GM23338 (cell line): ENCODE measurements at regions not wholly inside any gene's neighbourhood (a gene's known extent, or its start where the extent isn't known, plus 50 kb on each side); places are given as distances from the start of the nearest gene placed in this dataset.

Source experiments
- ATAC-seq: fragments of 200-7000 bp; cut with Tn5 transposase; 3 replicates; pipeline ENCODE4 v1.9.1; 2020
- DNase-seq: peaks from one replicate; pipeline ENCODE4 v3.0.0-alpha.2; 2015; ENCODE audit warnings: low spot score
- H2AFZ ChIP-seq: fragments of 200-600 bp; sonication (generic); 2 replicates; pipeline ENCODE4 v1.8.0; 2016; ENCODE audit warnings: antibody characterized with exemption, mild to moderate bottlenecking, moderate library complexity
- H3F3A ChIP-seq: fragments of 200-600 bp; sonication (generic); replicated peaks from 2 replicates; pipeline ENCODE4 v1.8.0; 2017; ENCODE audit warnings: antibody characterized with exemption, mixed run types, low read depth
- H3K27ac ChIP-seq: fragments of 200-600 bp; sonication (generic); 2 replicates; pipeline ENCODE4 v1.6.1; 2016; ENCODE audit warnings: low read depth
- H3K27me3 ChIP-seq: fragments of 200-600 bp; sonication (generic); 2 replicates; pipeline ENCODE4 v1.8.0; 2016; ENCODE audit warnings: mild to moderate bottlenecking, mixed run types, moderate library complexity; ENCODE audit not compliant: insufficient read depth
- H3K36me3 ChIP-seq: fragments of 200-600 bp; sonication (generic); 2 replicates; pipeline ENCODE4 v1.8.0; 2016; ENCODE audit warnings: mild to moderate bottlenecking; ENCODE audit not compliant: insufficient read depth
- H3K4me1 ChIP-seq: fragments of 200-600 bp; sonication (generic); 2 replicates; pipeline ENCODE4 v1.8.0; 2016; ENCODE audit warnings: mild to moderate bottlenecking, moderate library complexity; ENCODE audit not compliant: insufficient read depth
- H3K4me2 ChIP-seq: fragments of 200-600 bp; sonication (generic); 2 replicates; pipeline ENCODE4 v1.7.1; 2017; ENCODE audit warnings: mixed run types
- H3K4me3 ChIP-seq: fragments of 200-600 bp; sonication (generic); 2 replicates; pipeline ENCODE4 v1.6.1; 2016; ENCODE audit warnings: mixed run types
- H3K79me2 ChIP-seq: fragments of 200-600 bp; sonication (generic); replicated peaks from 2 replicates; pipeline ENCODE4 v1.8.0; 2017; ENCODE audit warnings: mild to moderate bottlenecking; ENCODE audit not compliant: insufficient read depth
- H3K9me2 ChIP-seq: fragments of 200-600 bp; sonication (generic); 2 replicates; pipeline ENCODE4 v1.8.0; 2017; ENCODE audit not compliant: insufficient read depth
- H4K20me1 ChIP-seq: fragments of 200-600 bp; sonication (generic); replicated peaks from 2 replicates; pipeline ENCODE4 v1.8.0; 2017; ENCODE audit warnings: mild to moderate bottlenecking; ENCODE audit not compliant: insufficient read depth
- H3K27ac Mint-ChIP-seq: 2 replicates; pipeline ENCODE4 v1.8.0; 2020; ENCODE audit warnings: inconsistent platforms, mild to moderate bottlenecking, moderate library complexity, mixed read lengths
- H3K27me3 Mint-ChIP-seq: 3 replicates; pipeline ENCODE4 v1.8.0; 2022; ENCODE audit warnings: low read depth, mild to moderate bottlenecking, moderate library complexity, mixed read lengths, inconsistent platforms; ENCODE audit not compliant: insufficient read depth, poor library complexity
- H3K36me3 Mint-ChIP-seq: 3 replicates; pipeline ENCODE4 v1.8.0; 2021; ENCODE audit warnings: low read depth, mild to moderate bottlenecking, inconsistent platforms, moderate library complexity, mixed read lengths
- H3K4me1 Mint-ChIP-seq: 3 replicates; pipeline ENCODE4 v1.8.0; 2020; ENCODE audit warnings: mild to moderate bottlenecking, inconsistent platforms, mixed read lengths
- H3K4me3 Mint-ChIP-seq: 3 replicates; pipeline ENCODE4 v1.8.0; 2021; ENCODE audit warnings: moderate library complexity, mild to moderate bottlenecking, inconsistent platforms, mixed read lengths
- H3K9me3 Mint-ChIP-seq: 3 replicates; pipeline ENCODE4 v1.8.0; 2020; ENCODE audit warnings: moderate library complexity, mild to moderate bottlenecking, inconsistent platforms, mixed read lengths
- CREB1 ChIP-seq: fragments of 250-450 bp; sonication (Bioruptor Pico); IDR thresholded peaks from 2 replicates; pipeline ENCODE4 v1.5.0; 2020; ENCODE audit warnings: low read depth, mild to moderate bottlenecking, moderate library complexity
- EZH2 ChIP-seq: fragments of 200-600 bp; sonication (generic); IDR thresholded peaks from one replicate; pipeline ENCODE4 v1.8.0; 2017; ENCODE audit warnings: antibody characterized with exemption, mild to moderate bottlenecking, low read depth; ENCODE audit not compliant: unreplicated experiment
- EZH2phosphoT487 ChIP-seq: fragments of 200-600 bp; sonication (generic); IDR thresholded peaks from one replicate; pipeline ENCODE4 v1.8.1; 2018; ENCODE audit warnings: antibody characterized with exemption; ENCODE audit not compliant: unreplicated experiment
- JUNB ChIP-seq: IDR thresholded peaks from one replicate; pipeline ENCODE4 v1.6.1; 2016; ENCODE audit warnings: antibody characterized with exemption; ENCODE audit not compliant: unreplicated experiment
- NANOG ChIP-seq: IDR thresholded peaks from 2 replicates; pipeline ENCODE4 v1.6.1; 2016; ENCODE audit warnings: antibody characterized with exemption, borderline replicate concordance
- STAT1 ChIP-seq: IDR thresholded peaks from one replicate; pipeline ENCODE4 v1.6.1; 2016; ENCODE audit warnings: antibody characterized with exemption; ENCODE audit not compliant: unreplicated experiment
- ZNF114 ChIP-seq: fragments of 250-450 bp; sonication (Bioruptor Pico); IDR thresholded peaks from 2 replicates; pipeline ENCODE4 v1.5.0; 2020; ENCODE audit warnings: mild to moderate bottlenecking, moderate library complexity
- ZNF331 ChIP-seq: fragments of 250-450 bp; sonication (Bioruptor Pico); IDR thresholded peaks from 2 replicates; pipeline ENCODE4 v1.5.0; 2020; ENCODE audit warnings: low read depth, mild to moderate bottlenecking, moderate library complexity
- TF ChIP-seq, protein P1 (sequence below): IDR thresholded peaks from 2 replicates; pipeline ENCODE4 v1.6.1; 2016; ENCODE audit warnings: antibody characterized with exemption
- TF ChIP-seq, protein P2 (sequence below): IDR thresholded peaks from one replicate; pipeline ENCODE4 v1.6.1; 2018; ENCODE audit warnings: antibody characterized with exemption; ENCODE audit not compliant: unreplicated experiment
- TF ChIP-seq, protein P3 (sequence below), 2 experiments: fragments of 200-600 bp in 1 of 2; sonication (generic) in 1 of 2; conservative IDR thresholded peaks; 2 replicates each; pipeline versions ENCODE4 v1.5.1 to v1.6.1; 2016 to 2017; ENCODE audit warnings: antibody characterized with exemption in 2 of 2, low read depth in 2 of 2, mild to moderate bottlenecking in 2 of 2, moderate library complexity in 1 of 2

DNA sequence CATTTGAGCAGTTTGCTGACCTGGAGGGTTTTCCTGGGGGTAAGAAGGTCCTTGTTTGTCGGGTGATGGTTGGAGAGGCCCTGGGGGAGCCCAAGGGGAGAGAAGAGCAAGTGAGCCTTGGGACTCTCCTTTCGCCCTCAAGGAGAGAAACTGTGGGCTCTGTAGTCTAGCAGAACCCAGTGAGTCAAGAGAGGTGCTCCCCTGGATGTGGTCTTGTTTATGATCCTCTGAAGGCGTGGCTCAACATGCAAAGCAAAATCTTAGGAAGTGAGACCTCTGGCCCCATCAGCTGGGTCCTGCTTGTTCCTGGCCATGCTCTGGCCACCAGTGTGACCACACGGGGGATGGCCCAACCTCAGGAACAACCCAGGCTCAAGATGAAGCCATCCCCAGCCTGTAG lies 66.5 kb upstream of the ALX4 start:
- no peak overlapping the region for H3K4me3 Mint-ChIP-seq
- no peak overlapping the region for H2AFZ ChIP-seq
- no peak overlapping the region for H3K27ac Mint-ChIP-seq
- H3K9me2 ChIP-seq = peaks cover 13% of the 10 kb centered on the region; the same call in 1 of the 2 replicates
- no peak overlapping the region for H3K4me2 ChIP-seq
- TF ChIP-seq ZNF331 (CRISPR knock-in tag) (no peak), EZH2 (no peak), STAT1 (no peak), NANOG (no peak), JUNB (no peak), EZH2phosphoT487 (no peak), CREB1 (CRISPR knock-in tag) (no peak)
- TF ChIP-seq, protein P1, sequence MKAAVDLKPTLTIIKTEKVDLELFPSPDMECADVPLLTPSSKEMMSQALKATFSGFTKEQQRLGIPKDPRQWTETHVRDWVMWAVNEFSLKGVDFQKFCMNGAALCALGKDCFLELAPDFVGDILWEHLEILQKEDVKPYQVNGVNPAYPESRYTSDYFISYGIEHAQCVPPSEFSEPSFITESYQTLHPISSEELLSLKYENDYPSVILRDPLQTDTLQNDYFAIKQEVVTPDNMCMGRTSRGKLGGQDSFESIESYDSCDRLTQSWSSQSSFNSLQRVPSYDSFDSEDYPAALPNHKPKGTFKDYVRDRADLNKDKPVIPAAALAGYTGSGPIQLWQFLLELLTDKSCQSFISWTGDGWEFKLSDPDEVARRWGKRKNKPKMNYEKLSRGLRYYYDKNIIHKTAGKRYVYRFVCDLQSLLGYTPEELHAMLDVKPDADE = no peak
- TF ChIP-seq, protein P2, sequence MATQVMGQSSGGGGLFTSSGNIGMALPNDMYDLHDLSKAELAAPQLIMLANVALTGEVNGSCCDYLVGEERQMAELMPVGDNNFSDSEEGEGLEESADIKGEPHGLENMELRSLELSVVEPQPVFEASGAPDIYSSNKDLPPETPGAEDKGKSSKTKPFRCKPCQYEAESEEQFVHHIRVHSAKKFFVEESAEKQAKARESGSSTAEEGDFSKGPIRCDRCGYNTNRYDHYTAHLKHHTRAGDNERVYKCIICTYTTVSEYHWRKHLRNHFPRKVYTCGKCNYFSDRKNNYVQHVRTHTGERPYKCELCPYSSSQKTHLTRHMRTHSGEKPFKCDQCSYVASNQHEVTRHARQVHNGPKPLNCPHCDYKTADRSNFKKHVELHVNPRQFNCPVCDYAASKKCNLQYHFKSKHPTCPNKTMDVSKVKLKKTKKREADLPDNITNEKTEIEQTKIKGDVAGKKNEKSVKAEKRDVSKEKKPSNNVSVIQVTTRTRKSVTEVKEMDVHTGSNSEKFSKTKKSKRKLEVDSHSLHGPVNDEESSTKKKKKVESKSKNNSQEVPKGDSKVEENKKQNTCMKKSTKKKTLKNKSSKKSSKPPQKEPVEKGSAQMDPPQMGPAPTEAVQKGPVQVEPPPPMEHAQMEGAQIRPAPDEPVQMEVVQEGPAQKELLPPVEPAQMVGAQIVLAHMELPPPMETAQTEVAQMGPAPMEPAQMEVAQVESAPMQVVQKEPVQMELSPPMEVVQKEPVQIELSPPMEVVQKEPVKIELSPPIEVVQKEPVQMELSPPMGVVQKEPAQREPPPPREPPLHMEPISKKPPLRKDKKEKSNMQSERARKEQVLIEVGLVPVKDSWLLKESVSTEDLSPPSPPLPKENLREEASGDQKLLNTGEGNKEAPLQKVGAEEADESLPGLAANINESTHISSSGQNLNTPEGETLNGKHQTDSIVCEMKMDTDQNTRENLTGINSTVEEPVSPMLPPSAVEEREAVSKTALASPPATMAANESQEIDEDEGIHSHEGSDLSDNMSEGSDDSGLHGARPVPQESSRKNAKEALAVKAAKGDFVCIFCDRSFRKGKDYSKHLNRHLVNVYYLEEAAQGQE = no peak
- no peak overlapping the region for H3K4me3 ChIP-seq
- H4K20me1 ChIP-seq = no peaks in the 10 kb centered on the region
- no peaks in the 10 kb centered on the region for H3K9me3 Mint-ChIP-seq
- H3K4me1 ChIP-seq = no peaks in the 10 kb centered on the region
- H3K79me2 ChIP-seq = no peaks in the 10 kb centered on the region
- no peaks in the 10 kb centered on the region for H3K36me3 Mint-ChIP-seq
- H3K36me3 ChIP-seq = no peaks in the 10 kb centered on the region
- no peak for ATAC-seq
- no peaks in the 10 kb centered on the region for H3F3A ChIP-seq
- H3K27me3 ChIP-seq = no peaks in the 10 kb centered on the region
- no peak overlapping the region for H3K27ac ChIP-seq
- H3K4me1 Mint-ChIP-seq = peaks cover 6% of the 10 kb centered on the region; the same call in 2 of the 3 replicates
- H3K27me3 Mint-ChIP-seq = peaks cover 8% of the 10 kb centered on the region
- no peak for DNase-seq

DNA sequence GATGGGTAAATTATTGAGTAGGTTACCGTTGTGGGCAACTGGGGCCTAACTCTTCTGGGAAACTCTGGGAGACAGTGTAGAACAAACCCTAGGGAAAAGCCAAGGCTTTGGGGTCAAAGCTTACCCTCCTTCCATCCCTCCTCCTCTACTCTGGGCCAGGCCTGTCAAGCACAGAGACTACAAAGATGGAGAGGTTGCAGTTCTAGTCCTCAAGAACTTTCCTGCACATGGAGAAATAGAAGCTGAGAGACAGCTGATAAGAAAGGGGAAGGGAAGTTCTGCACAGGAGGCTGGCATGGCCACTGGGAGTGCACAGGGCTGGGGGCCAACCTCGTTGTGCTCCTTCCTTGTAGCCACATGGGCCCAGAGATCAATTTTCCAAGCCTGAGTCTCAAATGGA lies 67.2 kb upstream of the ALX4 start:
- H3F3A ChIP-seq = no peaks in the 10 kb centered on the region
- Mint-ChIP-seq H3K4me1 (peaks cover 6% of the 10 kb centered on the region; the same call in 2 of the 3 replicates), H3K27me3 (peaks cover 8% of the 10 kb centered on the region), H3K27ac (no peak overlapping the region), H3K4me3 (no peak overlapping the region), H3K9me3 (no peaks in the 10 kb centered on the region), H3K36me3 (no peaks in the 10 kb centered on the region)
- peaks cover 12% of the 10 kb centered on the region; the same call in 1 of the 2 replicates for H3K9me2 ChIP-seq
- DNase-seq = no peak
- no peaks in the 10 kb centered on the region for H3K79me2 ChIP-seq
- H3K4me3 ChIP-seq = no peak overlapping the region
- no peaks in the 10 kb centered on the region for H3K36me3 ChIP-seq
- TF ChIP-seq ZNF114 (CRISPR knock-in tag) (no peak), ZNF331 (CRISPR knock-in tag) (no peak), NANOG (no peak), STAT1 (no peak)
- TF ChIP-seq, protein P3, sequence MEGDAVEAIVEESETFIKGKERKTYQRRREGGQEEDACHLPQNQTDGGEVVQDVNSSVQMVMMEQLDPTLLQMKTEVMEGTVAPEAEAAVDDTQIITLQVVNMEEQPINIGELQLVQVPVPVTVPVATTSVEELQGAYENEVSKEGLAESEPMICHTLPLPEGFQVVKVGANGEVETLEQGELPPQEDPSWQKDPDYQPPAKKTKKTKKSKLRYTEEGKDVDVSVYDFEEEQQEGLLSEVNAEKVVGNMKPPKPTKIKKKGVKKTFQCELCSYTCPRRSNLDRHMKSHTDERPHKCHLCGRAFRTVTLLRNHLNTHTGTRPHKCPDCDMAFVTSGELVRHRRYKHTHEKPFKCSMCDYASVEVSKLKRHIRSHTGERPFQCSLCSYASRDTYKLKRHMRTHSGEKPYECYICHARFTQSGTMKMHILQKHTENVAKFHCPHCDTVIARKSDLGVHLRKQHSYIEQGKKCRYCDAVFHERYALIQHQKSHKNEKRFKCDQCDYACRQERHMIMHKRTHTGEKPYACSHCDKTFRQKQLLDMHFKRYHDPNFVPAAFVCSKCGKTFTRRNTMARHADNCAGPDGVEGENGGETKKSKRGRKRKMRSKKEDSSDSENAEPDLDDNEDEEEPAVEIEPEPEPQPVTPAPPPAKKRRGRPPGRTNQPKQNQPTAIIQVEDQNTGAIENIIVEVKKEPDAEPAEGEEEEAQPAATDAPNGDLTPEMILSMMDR (conservative IDR thresholded peaks at IDR 0.05; ENCODE audit: low read depth in 2 of 2) = no peak
- H3K4me2 ChIP-seq = no peak overlapping the region
- no peak for ATAC-seq
- no peak overlapping the region for H2AFZ ChIP-seq
- no peaks in the 10 kb centered on the region for H3K4me1 ChIP-seq
- no peaks in the 10 kb centered on the region for H3K27me3 ChIP-seq
- no peak overlapping the region for H3K27ac ChIP-seq
- H4K20me1 ChIP-seq = no peaks in the 10 kb centered on the region
